ENCODE measurements at regions not wholly inside any gene's neighbourhood (a gene's known extent, or its start where the extent isn't known, plus 50 kb on each side); places are given as distances from the start of the nearest gene placed in this dataset.

- Histone ChIP-seq H2AFZ (no peak overlapping the region), H3K4me1 (ENCODE audit: insufficient read depth) (peaks cover 3% of the 10 kb centered on the region), H3K79me2 (no peaks in the 10 kb centered on the region), H3K4me3 (no peak overlapping the region), H3K27me3 (no peaks in the 10 kb centered on the region), H3K9me3 (ENCODE audit: low read depth) (no peaks in the 10 kb centered on the region), H3K27ac (no peak overlapping the region), H3K36me3 (replicated peaks; ENCODE audit: insufficient read depth, low read depth) (no peaks in the 10 kb centered on the region), H3K9me2 (replicated peaks; ENCODE audit: insufficient read depth) (no peaks in the 10 kb centered on the region), H3K4me2 (no peak overlapping the region), H4K20me1 (ENCODE audit: insufficient read depth, poor library complexity, severe bottlenecking) (no peaks in the 10 kb centered on the region)
- TF ChIP-seq EZH2phosphoT487 (IDR thresholded peaks at IDR 0.05; ENCODE audit: low read depth, severe bottlenecking, unreplicated experiment), result no peak
- TF ChIP-seq EZH2 (IDR thresholded peaks at IDR 0.05; ENCODE audit: borderline replicate concordance), result no peak
- no peak for TF ChIP-seq CTCF (IDR thresholded peaks at IDR 0.05; ENCODE audit: poor library complexity)
- no peak for DNase-seq (ENCODE audit: low spot score)
These were observed 141.1 kb upstream of the NAV3 start for GRCh38 chr12:77689510-77690086.

GRCh38 chr12:77687321-77687720 lies 143.4 kb upstream of the NAV3 start:
- TF ChIP-seq EZH2 (IDR thresholded peaks at IDR 0.05; ENCODE audit: borderline replicate concordance), result no peak
- no peak for TF ChIP-seq EZH2phosphoT487 (IDR thresholded peaks at IDR 0.05; ENCODE audit: low read depth, severe bottlenecking, unreplicated experiment)
- no peak for TF ChIP-seq CTCF (IDR thresholded peaks at IDR 0.05; ENCODE audit: poor library complexity)
- Histone ChIP-seq H3K4me3 (no peak overlapping the region), H4K20me1 (ENCODE audit: insufficient read depth, poor library complexity, severe bottlenecking) (no peaks in the 10 kb centered on the region), H3K9me2 (replicated peaks; ENCODE audit: insufficient read depth) (no peaks in the 10 kb centered on the region), H3K27ac (no peak overlapping the region), H3K4me1 (ENCODE audit: insufficient read depth) (peaks cover 3% of the 10 kb centered on the region), H3K27me3 (no peaks in the 10 kb centered on the region), H2AFZ (no peak overlapping the region), H3K36me3 (replicated peaks; ENCODE audit: insufficient read depth, low read depth) (no peaks in the 10 kb centered on the region), H3K9me3 (ENCODE audit: low read depth) (no peaks in the 10 kb centered on the region), H3K79me2 (no peaks in the 10 kb centered on the region), H3K4me2 (no peak overlapping the region)
- DNase-seq (ENCODE audit: low spot score), result no peak
- WGBS (ENCODE audit: low lambda C conversion rate, missing lambda C conversion rate), result 46% methylated on average over 3 of the region's 3 CpGs

- DNase-seq (ENCODE audit: low spot score), result no peak
- Histone ChIP-seq H2AFZ (no peak overlapping the region), H4K20me1 (ENCODE audit: insufficient read depth, poor library complexity, severe bottlenecking) (no peaks in the 10 kb centered on the region), H3K36me3 (replicated peaks; ENCODE audit: insufficient read depth, low read depth) (no peaks in the 10 kb centered on the region), H3K27me3 (no peaks in the 10 kb centered on the region), H3K4me1 (ENCODE audit: insufficient read depth) (peaks cover 3% of the 10 kb centered on the region), H3K4me2 (no peak overlapping the region), H3K9me3 (ENCODE audit: low read depth) (no peaks in the 10 kb centered on the region), H3K9me2 (replicated peaks; ENCODE audit: insufficient read depth) (no peaks in the 10 kb centered on the region), H3K79me2 (no peaks in the 10 kb centered on the region), H3K27ac (no peak overlapping the region), H3K4me3 (no peak overlapping the region)
- no peak for TF ChIP-seq EZH2 (IDR thresholded peaks at IDR 0.05; ENCODE audit: borderline replicate concordance)
- peak; percentile 49 for TF ChIP-seq CTCF (IDR thresholded peaks at IDR 0.05; ENCODE audit: poor library complexity)
- 67% methylated on average over 2 of the region's 2 CpGs for WGBS (ENCODE audit: low lambda C conversion rate, missing lambda C conversion rate)
These were observed 143.9 kb upstream of the NAV3 start for GRCh38 chr12:77686760-77687159.

- WGBS (ENCODE audit: low lambda C conversion rate, missing lambda C conversion rate), result 89% methylated on average over 2 of the region's 2 CpGs
These were observed 144.8 kb upstream of the NAV3 start for GRCh38 chr12:77685901-77686300.

More at GRCh38 chr12:77685901-77686300, 144.8 kb upstream of the NAV3 start:
- H3K36me3 ChIP-seq (replicated peaks; ENCODE audit: insufficient read depth, low read depth), result no peaks in the 10 kb centered on the region
- H3K27ac ChIP-seq, result no peak overlapping the region
- no peak overlapping the region for H2AFZ ChIP-seq
- H3K79me2 ChIP-seq, result no peaks in the 10 kb centered on the region
- no peaks in the 10 kb centered on the region for H3K9me2 ChIP-seq (replicated peaks; ENCODE audit: insufficient read depth)
- no peak for DNase-seq (ENCODE audit: low spot score)
- no peak overlapping the region for H3K4me2 ChIP-seq
- H3K9me3 ChIP-seq (ENCODE audit: low read depth), result no peaks in the 10 kb centered on the region
- TF ChIP-seq EZH2 (IDR thresholded peaks at IDR 0.05; ENCODE audit: borderline replicate concordance) (no peak), CTCF (IDR thresholded peaks at IDR 0.05; ENCODE audit: poor library complexity) (no peak), EZH2phosphoT487 (IDR thresholded peaks at IDR 0.05; ENCODE audit: low read depth, severe bottlenecking, unreplicated experiment) (no peak)
- H3K27me3 ChIP-seq, result no peaks in the 10 kb centered on the region
- H4K20me1 ChIP-seq (ENCODE audit: insufficient read depth, poor library complexity, severe bottlenecking), result no peaks in the 10 kb centered on the region
- H3K4me1 ChIP-seq (ENCODE audit: insufficient read depth), result peaks cover 3% of the 10 kb centered on the region
- no peak overlapping the region for H3K4me3 ChIP-seq
